Lower lobe of right lung (tissue), 2 donors: ENCODE measurements at regions not wholly inside any gene's neighbourhood (a gene's known extent, or its start where the extent isn't known, plus 50 kb on each side); places are given as distances from the start of the nearest gene placed in this dataset.

ENCODE experiments used
- ATAC-seq, 2 donors: fragments of 200-7000 bp; cut with Tn5 transposase; one replicate each; pipeline ENCODE4 v1.9.1; 2020 to 2022; ENCODE audit warnings: mild to moderate bottlenecking in 2 of 2, moderate library complexity in 2 of 2
- DNase-seq: peaks from one replicate; pipeline ENCODE4 v3.0.0-alpha.2; 2020
- H3K27ac ChIP-seq: fragments of 200-600 bp; one replicate; pipeline ENCODE4 v1.8.0; 2022
- H3K27me3 ChIP-seq: fragments of 200-600 bp; one replicate; pipeline ENCODE4 v1.8.0; 2022; ENCODE audit warnings: low read depth
- H3K36me3 ChIP-seq: fragments of 200-600 bp; one replicate; pipeline ENCODE4 v1.8.0; 2022; ENCODE audit warnings: mild to moderate bottlenecking
- H3K4me1 ChIP-seq: fragments of 200-600 bp; one replicate; pipeline ENCODE4 v1.8.0; 2022
- H3K4me3 ChIP-seq: fragments of 200-600 bp; one replicate; pipeline ENCODE4 v1.8.0; 2022; ENCODE audit warnings: mild to moderate bottlenecking
- H3K9me3 ChIP-seq: fragments of 200-600 bp; one replicate; pipeline ENCODE4 v1.8.0; 2022
- CTCF ChIP-seq: fragments of 200-600 bp; IDR thresholded peaks from one replicate; pipeline ENCODE4 v1.8.0; 2022; ENCODE audit warnings: antibody characterized with exemption, mild to moderate bottlenecking
- intact Hi-C: fragments of 100-400 bp; cut with DNase I; formaldehyde crosslinking; loops from one replicate; pipeline ENCODE4 v1.11.0; 2022
- donor health status: DM: no; HTN: yes; CAD: no; lungs with severe emphysema.

GRCh38 chr10:128896963-128897362, 570.1 kb upstream of the MGMT start:
- peaks cover 4% of the 10 kb centered on the region for H3K27me3 ChIP-seq
- intact Hi-C loops = no loop called here
- no peak overlapping the region for H3K27ac ChIP-seq
- peaks cover 5% of the 10 kb centered on the region for H3K4me1 ChIP-seq
- no peak for TF ChIP-seq CTCF
- H3K9me3 ChIP-seq = no peaks in the 10 kb centered on the region
- no peak overlapping the region for H3K4me3 ChIP-seq
- ATAC-seq (no peak), DNase-seq (no peak)
- no peaks in the 10 kb centered on the region for H3K36me3 ChIP-seq

GRCh38 chr10:128897401-128898129, 569.5 kb upstream of the MGMT start:
- Histone ChIP-seq H3K27ac (no peak overlapping the region), H3K4me3 (no peak overlapping the region), H3K9me3 (no peaks in the 10 kb centered on the region), H3K4me1 (peaks cover 5% of the 10 kb centered on the region), H3K27me3 (peaks cover 4% of the 10 kb centered on the region), H3K36me3 (no peaks in the 10 kb centered on the region)
- intact Hi-C loops = no loop called here
- DNase-seq (no peak), ATAC-seq (no peak)
- no peak for TF ChIP-seq CTCF

- TF ChIP-seq CTCF = no peak
Observed at GRCh38 chr10:128898133-128898915, 568.7 kb upstream of the MGMT start.

GRCh38 chr10:128898916-128899195, 568.2 kb upstream of the MGMT start:
- no peaks in the 10 kb centered on the region for H3K9me3 ChIP-seq
- TF ChIP-seq CTCF = no peak
- peaks cover 4% of the 10 kb centered on the region for H3K27me3 ChIP-seq
- no peak for ATAC-seq
- H3K4me1 ChIP-seq = peaks cover 5% of the 10 kb centered on the region
- no peaks in the 10 kb centered on the region for H3K36me3 ChIP-seq
- no peak overlapping the region for H3K4me3 ChIP-seq
- no peak overlapping the region for H3K27ac ChIP-seq
- no peak for DNase-seq
- intact Hi-C loops = no loop called here

More at GRCh38 chr10:128898133-128898915, 568.7 kb upstream of the MGMT start:
- H3K4me3 ChIP-seq = no peak overlapping the region
- H3K36me3 ChIP-seq = no peaks in the 10 kb centered on the region
- ATAC-seq (no peak), DNase-seq (no peak)
- peaks cover 5% of the 10 kb centered on the region for H3K4me1 ChIP-seq
- peaks cover 4% of the 10 kb centered on the region for H3K27me3 ChIP-seq
- H3K27ac ChIP-seq = no peak overlapping the region
- H3K9me3 ChIP-seq = no peaks in the 10 kb centered on the region
- intact Hi-C loops = no loop called here

- intact Hi-C loops = no loop called here
- Histone ChIP-seq H3K9me3 (no peaks in the 10 kb centered on the region), H3K27me3 (peaks cover 4% of the 10 kb centered on the region), H3K4me3 (no peak overlapping the region), H3K27ac (no peak overlapping the region), H3K4me1 (peaks cover 5% of the 10 kb centered on the region), H3K36me3 (no peaks in the 10 kb centered on the region)
- no peak for ATAC-seq
- DNase-seq = no peak
- TF ChIP-seq CTCF = no peak
Observed at GRCh38 chr10:128900456-128900855, 566.6 kb upstream of the MGMT start.
